GM23338 (cell line): ENCODE measurements at regions not wholly inside any gene's neighbourhood (a gene's known extent, or its start where the extent isn't known, plus 50 kb on each side); places are given as distances from the start of the nearest gene placed in this dataset.

Source experiments
- ATAC-seq: fragments of 200-7000 bp; cut with Tn5 transposase; 3 replicates; pipeline ENCODE4 v1.9.1; 2020
- DNase-seq: peaks from one replicate; pipeline ENCODE4 v3.0.0-alpha.2; 2015; ENCODE audit warnings: low spot score
- H2AFZ ChIP-seq: fragments of 200-600 bp; sonication (generic); 2 replicates; pipeline ENCODE4 v1.8.0; 2016; ENCODE audit warnings: antibody characterized with exemption, mild to moderate bottlenecking, moderate library complexity
- H3F3A ChIP-seq: fragments of 200-600 bp; sonication (generic); replicated peaks from 2 replicates; pipeline ENCODE4 v1.8.0; 2017; ENCODE audit warnings: antibody characterized with exemption, mixed run types, low read depth
- H3K27ac ChIP-seq: fragments of 200-600 bp; sonication (generic); 2 replicates; pipeline ENCODE4 v1.6.1; 2016; ENCODE audit warnings: low read depth
- H3K27me3 ChIP-seq: fragments of 200-600 bp; sonication (generic); 2 replicates; pipeline ENCODE4 v1.8.0; 2016; ENCODE audit warnings: mild to moderate bottlenecking, mixed run types, moderate library complexity; ENCODE audit not compliant: insufficient read depth
- H3K36me3 ChIP-seq: fragments of 200-600 bp; sonication (generic); 2 replicates; pipeline ENCODE4 v1.8.0; 2016; ENCODE audit warnings: mild to moderate bottlenecking; ENCODE audit not compliant: insufficient read depth
- H3K4me1 ChIP-seq: fragments of 200-600 bp; sonication (generic); 2 replicates; pipeline ENCODE4 v1.8.0; 2016; ENCODE audit warnings: mild to moderate bottlenecking, moderate library complexity; ENCODE audit not compliant: insufficient read depth
- H3K4me2 ChIP-seq: fragments of 200-600 bp; sonication (generic); 2 replicates; pipeline ENCODE4 v1.7.1; 2017; ENCODE audit warnings: mixed run types
- H3K4me3 ChIP-seq: fragments of 200-600 bp; sonication (generic); 2 replicates; pipeline ENCODE4 v1.6.1; 2016; ENCODE audit warnings: mixed run types
- H3K79me2 ChIP-seq: fragments of 200-600 bp; sonication (generic); replicated peaks from 2 replicates; pipeline ENCODE4 v1.8.0; 2017; ENCODE audit warnings: mild to moderate bottlenecking; ENCODE audit not compliant: insufficient read depth
- H3K9me2 ChIP-seq: fragments of 200-600 bp; sonication (generic); 2 replicates; pipeline ENCODE4 v1.8.0; 2017; ENCODE audit not compliant: insufficient read depth
- H4K20me1 ChIP-seq: fragments of 200-600 bp; sonication (generic); replicated peaks from 2 replicates; pipeline ENCODE4 v1.8.0; 2017; ENCODE audit warnings: mild to moderate bottlenecking; ENCODE audit not compliant: insufficient read depth
- H3K27ac Mint-ChIP-seq: 2 replicates; pipeline ENCODE4 v1.8.0; 2020; ENCODE audit warnings: inconsistent platforms, mild to moderate bottlenecking, moderate library complexity, mixed read lengths
- H3K27me3 Mint-ChIP-seq: 3 replicates; pipeline ENCODE4 v1.8.0; 2022; ENCODE audit warnings: low read depth, mild to moderate bottlenecking, moderate library complexity, mixed read lengths, inconsistent platforms; ENCODE audit not compliant: insufficient read depth, poor library complexity
- H3K36me3 Mint-ChIP-seq: 3 replicates; pipeline ENCODE4 v1.8.0; 2021; ENCODE audit warnings: low read depth, mild to moderate bottlenecking, inconsistent platforms, moderate library complexity, mixed read lengths
- H3K4me1 Mint-ChIP-seq: 3 replicates; pipeline ENCODE4 v1.8.0; 2020; ENCODE audit warnings: mild to moderate bottlenecking, inconsistent platforms, mixed read lengths
- H3K4me3 Mint-ChIP-seq: 3 replicates; pipeline ENCODE4 v1.8.0; 2021; ENCODE audit warnings: moderate library complexity, mild to moderate bottlenecking, inconsistent platforms, mixed read lengths
- H3K9me3 Mint-ChIP-seq: 3 replicates; pipeline ENCODE4 v1.8.0; 2020; ENCODE audit warnings: moderate library complexity, mild to moderate bottlenecking, inconsistent platforms, mixed read lengths
- CREB1 ChIP-seq: fragments of 250-450 bp; sonication (Bioruptor Pico); IDR thresholded peaks from 2 replicates; pipeline ENCODE4 v1.5.0; 2020; ENCODE audit warnings: low read depth, mild to moderate bottlenecking, moderate library complexity
- NANOG ChIP-seq: IDR thresholded peaks from 2 replicates; pipeline ENCODE4 v1.6.1; 2016; ENCODE audit warnings: antibody characterized with exemption, borderline replicate concordance
- REST ChIP-seq: IDR thresholded peaks from one replicate; pipeline ENCODE4 v1.6.1; 2018; ENCODE audit warnings: antibody characterized with exemption; ENCODE audit not compliant: unreplicated experiment
- STAT1 ChIP-seq: IDR thresholded peaks from one replicate; pipeline ENCODE4 v1.6.1; 2016; ENCODE audit warnings: antibody characterized with exemption; ENCODE audit not compliant: unreplicated experiment
- ZNF462 ChIP-seq: fragments of 250-450 bp; sonication (Bioruptor Pico); IDR thresholded peaks from 2 replicates; pipeline ENCODE4 v1.5.0; 2020; ENCODE audit warnings: mild to moderate bottlenecking, moderate library complexity

- H3K4me2 ChIP-seq: no peak overlapping the region
- H3K27me3 Mint-ChIP-seq: peaks cover 6% of the 10 kb centered on the region
- peaks cover 10% of the 10 kb centered on the region for H3K9me3 Mint-ChIP-seq
- no peaks in the 10 kb centered on the region for H3K9me2 ChIP-seq
- DNase-seq (no peak), ATAC-seq (no peak; the same call in 2 of the 3 replicates)
- no peak overlapping the region for H3K27ac ChIP-seq
- TF ChIP-seq ZNF462: no peak
- no peak for TF ChIP-seq NANOG
- TF ChIP-seq CREB1 (CRISPR knock-in tag): no peak
- TF ChIP-seq STAT1: no peak
- TF ChIP-seq REST: no peak
- peaks cover 20% of the 10 kb centered on the region for H3K4me1 Mint-ChIP-seq
- no peaks in the 10 kb centered on the region for H3F3A ChIP-seq
- H3K36me3 ChIP-seq: no peaks in the 10 kb centered on the region
- H3K4me3 ChIP-seq: no peak overlapping the region
- H3K27me3 ChIP-seq: no peaks in the 10 kb centered on the region
- H3K79me2 ChIP-seq: no peaks in the 10 kb centered on the region
- no peak overlapping the region for H2AFZ ChIP-seq
- peaks cover 5% of the 10 kb centered on the region for H3K36me3 Mint-ChIP-seq
- peaks cover 15% of the 10 kb centered on the region; the same call in 1 of the 2 replicates for H3K4me1 ChIP-seq
- no peak overlapping the region for H3K27ac Mint-ChIP-seq
- H4K20me1 ChIP-seq: no peaks in the 10 kb centered on the region; the same call in 1 of the 2 replicates
- no peak overlapping the region for H3K4me3 Mint-ChIP-seq
Measured at GRCh38 chr3:56929809-56930615, 128.3 kb upstream of the ARHGEF3 start.
